SU-DHL-6 (cell line): ENCODE measurements at regions not wholly inside any gene's neighbourhood (a gene's known extent, or its start where the extent isn't known, plus 50 kb on each side); places are given as distances from the start of the nearest gene placed in this dataset.

Experiments
- CTCF ChIP-seq: fragments of 200-600 bp; sonication (generic); IDR thresholded peaks from one replicate; pipeline ENCODE4 v1.5.1; 2017; ENCODE audit warnings: antibody characterized with exemption, mild to moderate bottlenecking, low read length, moderate library complexity; ENCODE audit not compliant: insufficient read depth, poor library complexity, severe bottlenecking
- EZH2phosphoT487 ChIP-seq: fragments of 200-600 bp; sonication (generic), shearing (Covaris generic); conservative IDR thresholded peaks from 2 replicates; pipeline ENCODE4 v1.6.1; 2018; ENCODE audit warnings: mild to moderate bottlenecking, antibody characterized with exemption, low read length, moderate library complexity, mixed read lengths

GRCh38 chr10:21300551-21300950 lies 224.9 kb downstream of the SKIDA1 start:
- TF ChIP-seq CTCF (no peak), EZH2phosphoT487 (no peak)
